CD4-positive, alpha-beta T cell treated with Interleukin-15 for 1 hour (primary cell): ENCODE measurements at regions not wholly inside any gene's neighbourhood (a gene's known extent, or its start where the extent isn't known, plus 50 kb on each side); places are given as distances from the start of the nearest gene placed in this dataset.
A peak's percentile ranks its signal among the peaks of the same experiment; 100 is the strongest.
"Not testable (repeated sequence)": the region's sequence is repeated elsewhere in the genome, so short reads cannot be mapped to it uniquely, and the experiment has no call there.

Source experiments
- DNase-seq: peaks from one replicate; pipeline ENCODE4 v3.0.0-alpha.2; 2020

DNA sequence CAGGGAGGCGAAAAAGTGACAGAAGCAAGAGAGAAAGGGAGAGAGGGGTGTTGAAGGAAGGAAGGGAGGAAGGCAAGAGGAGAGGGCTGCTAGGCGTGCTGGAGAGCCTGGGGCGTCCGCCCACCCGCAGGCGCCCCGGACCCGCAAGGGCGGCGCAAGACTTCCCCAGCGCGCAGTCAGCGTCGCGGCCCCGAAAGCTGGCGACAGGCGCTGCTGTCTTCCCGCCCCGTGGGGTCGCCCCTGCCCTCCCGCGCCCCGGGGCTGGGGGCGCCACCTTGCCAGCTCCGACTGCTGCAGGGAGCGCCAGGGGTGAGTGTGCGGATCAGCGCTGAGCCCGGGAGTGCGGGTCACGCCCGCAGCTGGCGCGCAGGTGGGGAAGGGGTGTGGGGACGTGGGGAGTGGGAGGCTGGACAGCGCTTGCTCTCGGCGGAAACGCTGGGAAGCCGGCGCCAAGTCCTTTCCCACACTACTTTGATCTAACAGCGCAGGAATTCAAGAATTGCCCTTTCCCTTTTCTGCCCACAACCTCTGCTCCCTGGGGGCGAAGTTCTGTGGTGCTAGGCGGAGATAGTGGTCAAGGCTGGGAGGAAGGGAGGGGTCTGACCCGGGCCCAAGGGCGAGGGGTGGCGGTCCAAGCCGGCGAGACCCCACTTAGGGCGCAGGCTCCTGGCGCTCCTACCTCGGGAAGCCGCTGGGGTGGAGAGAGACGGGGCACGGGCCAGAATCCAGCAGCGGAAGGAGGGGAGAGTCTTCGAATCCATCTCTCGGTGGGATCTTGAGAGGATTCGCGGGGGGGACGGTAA is 266.1 kb downstream of the CGGBP1 start, which contains the start of gene HTR1F:
HTR1F (plus strand) TSS at position 173 of the 803 bp plus-strand sequence.
- DNase-seq: peak; percentile 16

DNA sequence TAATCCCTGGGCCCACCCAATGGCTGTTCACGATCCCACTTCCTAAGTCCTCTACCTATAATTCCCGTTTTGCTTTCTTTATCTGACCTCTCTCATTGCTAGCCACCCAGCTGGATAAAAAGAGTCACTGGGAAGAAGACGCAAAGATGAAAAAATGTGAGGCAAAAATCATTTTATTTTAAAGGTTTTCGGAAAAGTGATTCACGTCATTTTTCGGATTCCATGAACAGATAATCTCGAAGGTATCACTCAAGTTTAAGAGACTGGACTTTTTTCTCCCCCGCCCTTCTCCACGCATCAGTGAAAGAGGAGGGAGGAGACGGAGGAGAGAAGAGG is 266.6 kb downstream of the CGGBP1 start:
- no peak for DNase-seq

DNA sequence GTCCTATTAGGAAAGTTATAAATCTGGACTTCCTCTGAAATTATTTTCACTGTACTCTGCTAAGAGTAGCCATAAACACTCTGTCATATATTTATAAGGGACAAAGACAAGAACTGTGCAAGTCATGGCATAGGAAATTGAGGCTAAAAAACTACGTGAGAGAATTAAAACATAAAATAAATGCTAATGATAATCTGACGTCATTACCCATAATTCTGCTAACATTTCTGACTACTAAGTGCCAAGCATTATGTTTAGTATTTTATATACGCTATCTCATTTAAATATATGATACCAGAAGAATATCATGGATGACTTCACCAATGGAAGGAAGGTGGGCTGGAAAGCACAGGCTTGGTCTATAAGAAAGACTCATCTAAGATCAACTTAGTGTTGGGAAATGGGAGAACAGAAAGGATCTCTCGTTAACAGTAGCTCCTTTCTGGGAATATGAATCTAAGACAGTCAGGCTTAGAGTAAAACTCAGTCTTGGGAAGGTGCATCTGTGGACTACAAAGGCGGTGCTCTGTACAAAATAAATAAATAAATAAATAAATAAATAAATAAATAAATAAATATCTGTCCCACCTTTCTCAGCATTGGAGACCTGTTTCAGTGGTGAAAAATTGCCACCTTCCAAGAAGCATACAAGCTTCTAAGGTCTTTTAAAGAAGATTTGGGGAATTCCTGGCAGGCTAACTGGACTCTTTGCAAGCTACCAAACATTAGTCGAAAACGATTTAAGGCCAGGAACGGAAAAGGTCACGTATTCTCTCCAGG is 267.4 kb downstream of the CGGBP1 start:
- no peak for DNase-seq

DNA sequence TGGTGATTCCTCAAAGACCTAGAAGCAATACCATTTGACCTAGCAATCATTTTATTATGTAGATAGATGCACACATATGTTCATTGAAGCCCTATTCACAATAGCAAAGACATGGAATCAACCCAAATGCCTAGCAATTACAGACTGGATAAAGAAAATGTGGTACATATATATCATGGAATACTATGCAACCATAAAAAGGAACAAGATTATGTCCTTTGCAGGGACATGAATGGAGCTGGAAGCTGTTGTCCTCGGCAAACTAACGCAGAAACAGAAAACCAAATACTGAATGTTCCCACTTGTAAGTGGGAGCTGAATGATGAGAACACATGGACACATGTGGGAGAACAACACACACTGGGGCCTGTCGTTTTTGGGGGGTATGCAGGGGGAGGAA is 269.8 kb downstream of the CGGBP1 start:
- not testable (repeated sequence) for DNase-seq

DNA sequence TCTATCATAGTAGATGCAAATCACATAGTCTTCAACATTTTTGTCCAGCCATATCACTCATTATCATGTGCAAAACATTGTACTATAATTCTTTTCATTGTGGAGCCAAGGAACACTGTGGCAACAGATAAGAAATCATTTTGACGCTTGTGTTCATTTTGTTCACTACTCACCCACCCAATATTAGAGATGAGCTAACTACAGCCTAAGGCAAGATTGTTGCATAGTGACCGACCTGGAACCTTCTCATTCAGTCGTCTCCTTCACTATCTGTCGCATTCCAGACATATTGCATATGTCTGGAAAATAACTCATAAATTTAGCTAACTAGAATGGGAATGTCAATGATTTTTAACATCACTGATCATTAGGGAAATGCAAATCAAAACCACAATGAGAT is 270.3 kb downstream of the CGGBP1 start:
- no peak for DNase-seq

DNA sequence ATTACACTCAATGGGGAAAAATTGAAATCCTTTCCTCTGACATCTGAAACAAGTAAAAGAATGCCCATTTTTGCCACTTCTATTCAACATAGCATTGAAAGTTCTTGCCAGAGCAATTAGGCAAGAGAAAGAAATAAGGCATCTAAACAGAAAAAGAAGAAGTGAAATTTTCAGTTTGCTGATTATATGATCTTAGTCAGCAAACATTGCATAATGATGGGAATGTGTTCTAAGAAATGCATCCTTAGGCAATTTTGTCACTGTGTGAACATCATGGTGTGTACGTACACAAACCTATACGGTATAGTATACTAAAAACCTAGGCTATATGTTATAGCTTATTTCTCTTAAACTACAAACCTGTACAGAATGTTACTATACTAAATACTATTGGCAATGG is 278.0 kb downstream of the CGGBP1 start:
- DNase-seq: no peak

DNA sequence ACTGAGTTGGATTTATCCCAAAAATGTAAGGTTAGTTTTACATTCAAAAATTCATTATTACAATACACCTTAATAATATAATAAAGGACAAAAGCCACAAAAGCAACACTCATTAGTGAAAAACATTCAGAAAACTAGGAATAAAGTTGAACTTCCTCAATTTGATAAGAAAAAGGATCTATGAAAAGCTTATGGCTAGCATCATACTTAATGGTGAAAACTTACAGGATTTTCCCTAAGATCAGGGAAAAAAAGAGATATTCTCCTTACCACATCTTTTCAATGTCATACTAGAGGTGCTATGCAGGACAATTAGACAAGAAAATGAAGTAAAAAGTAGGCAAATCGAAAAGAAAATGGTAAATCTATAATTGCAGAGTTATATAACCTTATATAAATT is 279.9 kb downstream of the CGGBP1 start:
- no peak for DNase-seq

DNA sequence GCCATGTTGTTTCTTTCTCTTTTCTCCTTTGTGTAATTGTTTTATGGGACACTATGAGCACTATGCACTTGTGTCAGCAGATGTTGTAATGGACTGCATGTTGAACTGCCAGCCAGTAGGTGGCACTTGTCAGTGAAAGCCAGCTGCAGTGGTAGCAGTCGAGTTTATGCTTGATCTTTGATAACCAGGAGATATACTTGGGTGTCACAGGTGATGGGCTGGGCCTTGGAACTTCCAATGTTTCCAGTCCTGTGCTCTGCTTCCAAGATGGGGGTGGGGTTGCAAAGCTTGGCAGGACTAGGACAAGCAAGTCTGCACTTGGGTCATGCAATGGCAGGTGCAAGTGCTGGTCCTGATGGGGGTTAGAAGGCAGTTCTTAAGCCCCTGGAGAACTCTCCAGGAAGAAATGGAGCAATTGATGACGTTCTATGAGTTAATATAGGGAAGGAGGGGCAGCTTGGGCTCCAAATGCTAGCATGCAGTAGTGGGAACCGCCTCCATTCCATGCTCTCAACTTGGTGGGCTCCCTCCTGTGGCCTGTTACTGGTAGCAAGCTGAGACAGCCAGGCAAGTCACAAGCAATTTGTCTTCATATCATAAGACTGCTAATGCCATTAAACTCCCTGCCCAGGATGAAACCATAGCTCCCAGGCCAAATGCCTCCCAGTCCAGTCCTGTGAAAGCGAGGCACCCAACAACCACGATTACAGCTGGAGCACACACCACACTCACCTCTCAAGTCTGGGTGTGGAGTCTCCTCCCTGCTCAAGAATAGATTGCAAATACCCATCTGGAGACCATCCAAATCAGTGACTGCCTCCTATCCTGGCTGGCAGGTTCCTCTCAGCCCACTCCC is 287.2 kb downstream of the CGGBP1 start:
- peak; percentile 46 for DNase-seq

DNA sequence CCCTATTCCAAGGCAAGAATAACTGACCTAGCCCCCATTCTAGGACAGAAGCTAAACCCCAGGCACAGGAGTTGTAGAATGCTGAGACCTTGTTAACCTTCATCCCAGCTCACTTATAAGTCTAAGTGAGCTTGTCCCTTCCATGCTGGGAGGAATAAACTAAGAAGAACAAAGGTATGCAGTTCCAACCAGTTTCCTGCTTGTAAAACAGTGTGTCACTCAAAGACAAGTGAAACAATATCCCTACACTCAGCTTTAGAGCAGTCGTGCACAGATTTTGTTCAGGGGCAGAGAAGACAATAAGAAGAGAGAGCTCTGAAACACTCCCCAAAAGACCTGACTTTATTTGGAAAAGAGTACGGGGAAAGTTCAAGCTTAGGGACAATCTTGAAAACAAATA is 292.1 kb downstream of the CGGBP1 start:
- DNase-seq: no peak

DNA sequence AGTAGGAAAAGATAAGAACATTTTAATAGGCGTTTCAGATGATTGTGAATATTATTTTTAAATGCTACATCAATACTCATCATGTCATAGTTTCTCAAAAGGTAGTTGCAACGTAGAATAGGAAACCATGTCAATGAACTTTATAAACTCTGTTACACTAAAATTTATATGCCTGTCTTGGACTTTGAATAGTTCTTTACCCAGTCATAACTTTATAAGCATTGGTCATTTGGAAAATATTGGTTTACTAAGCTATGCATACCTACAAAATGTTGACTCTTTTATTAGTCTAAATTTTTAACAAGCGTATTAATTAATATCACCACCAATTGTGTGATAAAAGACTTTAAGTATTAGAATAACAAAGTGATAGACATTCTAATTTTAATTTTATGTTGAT is 293.5 kb downstream of the CGGBP1 start:
- no peak for DNase-seq

DNA sequence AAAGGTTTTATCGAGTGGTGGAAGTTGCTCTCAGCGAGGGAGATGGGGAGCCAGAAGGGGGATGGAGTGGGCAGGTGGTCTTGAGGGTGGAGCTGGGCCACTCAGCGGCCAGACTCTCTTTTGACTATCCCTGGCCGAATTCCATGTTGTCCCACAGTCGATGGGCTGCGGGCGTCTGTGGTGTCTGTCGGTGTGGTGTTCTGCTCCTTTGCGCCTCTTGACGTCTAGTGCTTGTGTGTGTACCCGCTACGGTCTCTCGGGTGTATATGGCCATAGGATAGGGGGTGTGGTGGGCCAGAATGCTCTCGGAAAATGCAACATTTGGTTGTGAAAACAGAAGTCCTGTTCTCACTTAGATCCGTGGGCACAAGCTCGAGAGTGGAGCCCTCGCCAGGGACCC is 297.0 kb downstream of the CGGBP1 start:
- no peak for DNase-seq

DNA sequence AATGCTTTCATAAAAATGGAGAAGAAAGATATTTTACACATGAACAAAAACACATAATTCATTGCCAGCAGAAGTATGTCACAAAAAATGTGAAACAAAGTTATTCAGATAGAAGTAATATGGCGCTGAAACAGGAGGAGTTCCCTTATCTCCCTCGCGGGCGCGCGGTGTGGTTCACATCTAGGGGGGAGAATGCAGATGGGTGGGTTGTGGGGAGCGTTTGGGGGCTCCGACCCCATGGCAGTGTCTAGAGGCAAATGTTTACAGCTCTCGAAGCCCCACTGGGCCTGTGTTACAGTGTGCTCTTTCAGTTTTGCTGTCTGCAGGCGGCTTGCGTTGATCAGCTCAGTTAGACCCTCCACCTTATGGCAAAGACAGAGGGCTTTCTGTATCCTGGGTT is 297.5 kb downstream of the CGGBP1 start:
- no peak for DNase-seq

DNA sequence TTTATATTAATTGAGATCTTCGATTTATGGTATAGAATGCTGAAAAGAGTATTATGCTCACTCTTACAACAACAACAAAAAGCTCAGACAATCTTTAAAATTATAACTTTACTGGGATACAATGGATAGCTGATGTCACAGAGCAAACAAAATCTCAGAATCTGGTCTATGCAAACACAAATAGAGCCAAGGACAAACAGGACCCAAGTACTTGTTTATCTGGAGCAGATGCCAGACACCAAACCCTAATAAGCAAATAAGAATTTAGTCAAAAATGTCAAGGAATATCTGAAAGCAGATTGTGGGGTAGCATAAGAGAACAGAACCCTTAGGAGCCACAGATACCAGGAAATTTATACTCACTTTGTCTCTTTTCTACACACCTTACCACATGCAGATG is 302.2 kb downstream of the CGGBP1 start:
- no peak for DNase-seq

DNA sequence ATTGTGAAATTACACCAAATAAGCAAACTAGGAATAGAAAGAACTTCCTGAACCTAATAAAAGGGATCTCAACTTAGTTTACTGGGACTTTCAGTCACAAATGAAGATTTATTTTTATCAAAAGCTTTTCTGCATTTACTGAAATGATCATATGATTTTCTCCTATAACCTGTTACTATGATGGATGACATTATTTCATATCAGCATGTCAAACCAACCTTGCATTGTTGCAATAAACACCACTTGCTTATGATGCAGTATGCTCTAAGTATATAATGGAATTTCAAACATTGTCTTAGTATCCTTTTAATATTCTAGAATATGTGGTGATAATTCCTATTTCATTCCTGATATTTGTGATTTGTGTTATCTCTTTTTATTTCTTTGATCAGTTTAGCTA is 303.0 kb downstream of the CGGBP1 start:
- no peak for DNase-seq

DNA sequence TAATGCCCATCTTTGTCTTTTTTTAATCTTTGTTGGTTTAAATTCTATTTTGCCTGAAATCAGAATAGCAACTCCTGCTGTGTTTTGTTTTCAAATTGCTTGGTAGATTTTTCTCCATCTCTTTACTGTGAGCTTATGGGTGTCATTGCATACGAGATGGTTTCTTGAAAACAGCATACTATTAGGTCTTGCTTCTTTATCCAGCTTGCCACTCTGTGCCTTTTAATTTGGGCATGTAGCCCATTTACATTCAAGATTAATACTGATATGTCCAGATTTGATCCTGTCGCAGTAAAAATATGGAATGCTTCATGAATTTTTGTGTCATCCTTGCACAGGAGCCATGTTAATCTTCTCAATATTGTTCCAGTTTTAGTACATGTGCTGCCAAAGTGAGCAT is 316.6 kb downstream of the CGGBP1 start:
- DNase-seq: no peak

DNA sequence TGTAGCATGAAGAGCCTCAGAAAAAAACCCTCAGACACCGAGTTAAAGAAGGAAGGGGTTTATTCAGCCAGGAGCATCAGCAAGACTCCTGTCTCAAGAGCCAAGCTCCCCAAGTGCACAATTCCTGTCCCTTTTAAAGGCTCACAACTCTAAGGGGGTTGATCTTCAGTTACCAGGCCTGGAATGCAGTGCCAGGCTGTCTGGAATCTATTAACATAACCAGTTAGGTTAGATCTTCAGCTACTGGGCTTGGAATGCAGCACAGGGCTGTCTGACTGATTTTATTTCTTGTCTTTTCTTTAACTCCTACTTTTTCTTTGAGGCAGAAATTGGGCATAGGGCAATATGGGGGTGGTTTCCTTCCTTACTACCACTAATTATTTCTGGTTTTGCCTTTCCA is 317.9 kb downstream of the CGGBP1 start:
- DNase-seq: not testable (repeated sequence)

DNA sequence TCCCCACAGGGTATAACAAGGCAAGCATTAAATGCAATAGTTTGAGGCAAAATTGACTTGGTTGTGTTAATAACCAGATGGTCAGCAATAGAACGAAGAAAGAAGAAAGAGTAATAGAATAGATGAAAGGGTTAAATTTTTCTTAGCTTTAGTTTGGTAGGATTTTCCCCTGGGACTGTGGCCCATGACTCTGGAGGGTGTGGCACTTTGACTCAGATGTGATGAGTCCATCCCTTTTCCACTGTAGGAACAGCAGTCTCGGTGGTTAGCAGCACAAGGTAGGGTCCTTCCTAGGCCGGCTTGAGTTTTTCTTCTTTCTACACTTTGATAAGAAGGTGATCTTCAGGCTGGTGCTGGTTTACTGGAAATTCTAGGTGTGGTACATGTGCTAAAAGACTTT is 321.0 kb downstream of the CGGBP1 start:
- not testable (repeated sequence) for DNase-seq

DNA sequence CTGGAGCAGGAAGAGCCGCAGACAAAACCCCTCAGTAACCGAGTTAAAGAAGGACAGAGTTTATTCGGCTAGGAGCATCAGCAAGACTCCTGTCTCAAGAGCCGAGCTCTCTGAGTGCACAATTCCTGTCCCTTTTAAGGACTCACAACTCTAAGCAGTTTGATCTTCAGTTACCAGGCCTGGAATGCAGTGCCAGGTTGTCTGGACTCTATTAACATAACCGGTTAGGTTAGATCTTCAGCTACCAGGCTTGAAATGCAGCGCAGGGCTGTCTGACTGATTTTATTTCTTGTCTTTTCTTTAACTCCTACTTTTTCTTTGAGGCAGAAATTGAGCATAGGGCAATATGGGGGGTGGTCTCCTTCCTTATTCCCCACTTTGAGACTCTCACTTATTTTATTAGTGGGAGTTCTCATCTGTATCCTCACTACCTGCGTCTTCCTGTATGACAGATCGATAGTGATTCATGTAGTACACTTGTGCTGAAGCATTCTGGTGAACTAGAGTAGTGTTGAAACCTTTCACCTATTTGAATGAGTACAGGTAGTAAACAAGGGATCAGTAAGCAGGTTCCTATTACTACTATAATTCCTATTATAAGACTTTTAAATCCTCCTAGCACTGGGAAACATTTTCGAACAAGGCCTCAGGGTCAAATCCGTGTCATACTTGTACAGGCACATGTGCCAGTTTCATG is 325.0 kb downstream of the CGGBP1 start:
- no peak for DNase-seq

DNA sequence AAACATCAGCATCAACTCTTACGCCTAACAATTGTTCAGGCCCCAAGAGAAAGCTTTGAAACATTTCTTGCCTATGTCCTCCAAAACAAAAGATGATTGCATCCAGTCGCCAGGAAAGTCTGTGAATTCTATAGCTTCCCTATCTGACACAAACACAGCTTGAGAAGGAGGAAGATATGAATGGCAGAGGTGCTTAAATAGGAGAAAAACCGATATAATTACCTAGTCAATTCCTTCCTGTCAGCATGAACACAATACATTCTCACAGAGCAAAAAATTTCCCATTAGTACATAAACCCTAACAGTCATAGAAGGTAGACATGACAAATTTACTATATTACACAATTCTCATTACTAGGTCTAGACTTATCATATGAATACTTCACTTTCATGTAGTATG is 326.5 kb downstream of the CGGBP1 start:
- no peak for DNase-seq

DNA sequence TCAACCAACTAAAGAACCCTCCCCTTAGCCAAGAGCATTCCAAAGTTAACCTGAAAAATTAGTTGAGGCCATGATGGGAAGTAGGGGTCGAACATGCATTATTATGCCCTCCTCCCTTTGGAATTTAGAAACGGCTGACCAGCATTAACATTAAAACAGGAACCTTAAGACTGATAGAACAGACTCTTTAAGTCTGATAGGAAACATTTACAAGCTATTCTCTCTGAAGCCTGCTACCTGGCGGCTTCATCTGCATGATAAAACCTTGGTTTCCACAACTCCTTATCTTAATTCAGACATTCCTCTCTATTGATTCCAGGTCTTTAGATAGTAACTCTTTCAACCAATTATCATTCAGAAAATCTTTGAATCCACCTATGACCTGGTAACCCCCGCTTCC is 331.0 kb downstream of the CGGBP1 start:
- no peak for DNase-seq

DNA sequence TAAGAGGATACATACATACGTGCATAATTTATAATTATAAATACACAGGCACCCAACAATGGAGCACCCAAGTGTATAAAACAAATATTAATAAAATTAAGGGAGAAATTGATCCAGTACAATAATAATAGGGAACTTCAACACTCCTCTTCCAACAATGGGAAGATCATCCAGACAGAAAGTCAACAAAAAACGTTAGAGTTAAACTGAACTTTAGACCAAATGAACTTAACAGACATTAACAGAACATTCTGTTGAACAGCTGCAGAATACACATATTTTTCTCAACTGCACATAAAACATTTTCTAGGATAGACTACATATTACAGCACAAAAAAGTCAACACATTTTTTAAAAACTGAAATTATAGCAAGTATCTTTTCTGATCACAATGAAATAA is 339.7 kb downstream of the CGGBP1 start:
- no peak for DNase-seq

DNA sequence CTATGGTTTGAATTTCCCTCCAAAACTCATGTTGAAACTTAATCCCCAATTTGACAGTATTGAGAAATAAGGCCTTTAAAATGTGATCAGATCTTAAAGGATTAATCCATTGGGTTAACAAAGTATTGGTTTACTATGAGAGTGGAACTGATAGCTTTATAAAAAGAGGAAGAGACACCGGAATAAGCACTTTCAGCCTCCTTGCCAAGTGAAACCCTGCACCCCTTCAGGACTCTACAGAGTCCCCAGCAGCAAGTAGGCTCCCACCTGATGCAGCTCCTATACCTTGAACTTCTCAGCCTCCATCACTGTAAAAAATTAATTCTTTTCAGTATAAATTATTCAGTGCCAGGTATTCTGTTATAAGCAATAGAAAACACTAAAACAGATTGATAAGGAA is 348.3 kb downstream of the CGGBP1 start:
- no peak for DNase-seq

DNA sequence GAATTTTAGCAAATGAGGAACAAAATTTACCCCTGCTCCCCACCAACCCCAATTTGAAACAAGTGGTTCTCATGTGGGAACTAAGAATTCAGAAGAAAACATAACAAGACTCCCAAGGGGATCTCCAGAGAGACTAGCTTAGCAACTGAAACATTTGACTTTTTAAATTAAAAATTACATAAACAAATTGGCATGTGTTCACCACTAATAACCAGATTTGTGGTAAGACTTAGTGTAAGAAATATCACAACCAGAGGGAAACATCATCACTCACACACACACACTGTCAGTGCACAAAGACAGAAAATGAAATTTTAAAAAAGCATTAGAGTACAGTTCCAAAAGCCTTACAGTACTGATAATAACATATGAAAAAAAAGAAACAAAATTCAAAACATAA is 348.8 kb downstream of the CGGBP1 start:
- DNase-seq: no peak
